SK-N-SH (cell line): ENCODE measurements at regions not wholly inside any gene's neighbourhood (a gene's known extent, or its start where the extent isn't known, plus 50 kb on each side); places are given as distances from the start of the nearest gene placed in this dataset.

Experiments
- CTCF ChIA-PET: fragments of 300-600, 350-600 bp; formaldehyde crosslinking; extraction: SDS; loops from one replicate; lab custom pipeline; 2021; lab: Yijun Ruan, JAX
- POLR2A ChIA-PET: fragments of 350-600 bp; sonication (Branson Sonifier 250); formaldehyde crosslinking; extraction: SDS; loops from one replicate; lab custom pipeline; 2020; ENCODE audit warnings: antibody characterized with exemption, inconsistent platforms; lab: Yijun Ruan, JAX
- DNase-seq: peaks from one replicate; pipeline ENCODE4 v3.0.0; 2012
- H2AFZ ChIP-seq: fragments of 200-600 bp; sonication (generic); 2 replicates; pipeline ENCODE4 v1.8.1; 2016; ENCODE audit warnings: antibody characterized with exemption, mild to moderate bottlenecking, low read depth
- H3F3A ChIP-seq: fragments of 200-600 bp; sonication (generic); replicated peaks from 2 replicates; pipeline ENCODE3; 2016; ENCODE audit warnings: antibody characterized with exemption, mild to moderate bottlenecking; ENCODE audit not compliant: insufficient read depth
- H3K27ac ChIP-seq, 2 experiments: fragments of 200-500 bp in 1 of 2; fragments of 200-600 bp in 1 of 2; sonication (Bioruptor generic) in 1 of 2; sonication (generic), shearing (Covaris generic) in 1 of 2; 2 replicates each; pipeline versions ENCODE4 v1.5.1 to v1.6.1; 2014 to 2016; ENCODE audit warnings: low read depth in 2 of 2, inconsistent platforms in 1 of 2, low read length in 1 of 2, mild to moderate bottlenecking in 1 of 2, mixed read lengths in 1 of 2
- H3K27me3 ChIP-seq: fragments of 200-600 bp; sonication (generic), shearing (Covaris generic); 2 replicates; pipeline ENCODE4 v1.6.1; 2016; ENCODE audit warnings: mixed run types; ENCODE audit not compliant: insufficient read depth
- H3K36me3 ChIP-seq, 2 experiments: fragments of 200-500 bp in 1 of 2; fragments of 200-600 bp in 1 of 2; sonication (Bioruptor generic) in 1 of 2; sonication (generic) in 1 of 2; replicated peaks in 1 of 2; 2 replicates each; pipeline versions ENCODE3 to v1.5.1; 2014 to 2016; ENCODE audit warnings: low read length in 1 of 2, mild to moderate bottlenecking in 1 of 2; ENCODE audit not compliant: insufficient read depth in 2 of 2, control insufficient read depth in 1 of 2
- H3K4me1 ChIP-seq, 2 experiments: fragments of 200-500 bp in 1 of 2; fragments of 200-600 bp in 1 of 2; sonication (Bioruptor generic) in 1 of 2; sonication (generic), shearing (Covaris generic) in 1 of 2; 2 replicates each; pipeline versions ENCODE4 v1.5.1 to v1.6.1; 2014 to 2016; ENCODE audit warnings: low read depth in 1 of 2, low read length in 1 of 2, mixed run types in 1 of 2; ENCODE audit not compliant: insufficient read depth in 2 of 2, control insufficient read depth in 1 of 2
- H3K4me2 ChIP-seq: fragments of 200-600 bp; sonication (generic), shearing (Covaris generic); 2 replicates; pipeline ENCODE4 v1.6.1; 2017; ENCODE audit warnings: mixed run types
- H3K4me3 ChIP-seq, 2 experiments: fragments of 200-500 bp in 1 of 2; fragments of 200-600 bp in 1 of 2; sonication (Bioruptor generic) in 1 of 2; sonication (generic), shearing (Covaris generic) in 1 of 2; 2 replicates each; pipeline versions ENCODE4 v1.5.1 to v1.8.1; 2014 to 2016; ENCODE audit warnings: low read depth in 2 of 2, inconsistent platforms in 1 of 2, low read length in 1 of 2, mild to moderate bottlenecking in 1 of 2, mixed read lengths in 1 of 2, moderate library complexity in 1 of 2
- H3K79me2 ChIP-seq: fragments of 200-600 bp; sonication (generic); 2 replicates; pipeline ENCODE4 v1.8.1; 2017; ENCODE audit warnings: mild to moderate bottlenecking; ENCODE audit not compliant: insufficient read depth
- H3K9ac ChIP-seq: fragments of 200-600 bp; sonication (generic); 2 replicates; pipeline ENCODE4 v1.6.1; 2017; ENCODE audit warnings: mixed run types
- H3K9me2 ChIP-seq: fragments of 200-600 bp; sonication (generic); 2 replicates; pipeline ENCODE4 v1.6.1; 2017; ENCODE audit warnings: mixed run types
- H3K9me3 ChIP-seq: fragments of 200-600 bp; sonication (generic); 2 replicates; pipeline ENCODE4 v1.6.1; 2017; ENCODE audit warnings: mixed run types, mild to moderate bottlenecking, moderate library complexity
- H4K20me1 ChIP-seq: fragments of 200-600 bp; sonication (generic); 2 replicates; pipeline ENCODE4 v1.6.1; 2017; ENCODE audit warnings: mild to moderate bottlenecking, mixed run types; ENCODE audit not compliant: insufficient read depth
- CHD2 ChIP-seq: fragments of 150-350 bp; IDR thresholded peaks from 2 replicates; pipeline ENCODE4 v1.6.1; 2018; ENCODE audit warnings: low read length; ENCODE audit not compliant: partially characterized antibody
- EP300 ChIP-seq, 2 experiments: IDR thresholded peaks; 2 replicates each; pipeline versions ENCODE4 v1.4.0 to v1.6.1; 2012; ENCODE audit warnings: borderline replicate concordance in 1 of 2, low read depth in 1 of 2, low read length in 1 of 2
- FOSL2 ChIP-seq: IDR thresholded peaks from 2 replicates; pipeline ENCODE4 v1.4.0; 2012; ENCODE audit warnings: low read depth, mild to moderate bottlenecking, moderate library complexity, borderline replicate concordance
- FOXJ3 ChIP-seq: sonication (generic); formaldehyde crosslinking; IDR thresholded peaks from 2 replicates; pipeline ENCODE4 v1.5.1; 2020; ENCODE audit warnings: mild to moderate bottlenecking, missing genetic modification reagents
- FOXM1 ChIP-seq: IDR thresholded peaks from 2 replicates; pipeline ENCODE4 v1.4.0; 2012; ENCODE audit warnings: low read depth, mild to moderate bottlenecking
- GABPA ChIP-seq: IDR thresholded peaks from 2 replicates; pipeline ENCODE4 v1.4.0; 2012; ENCODE audit warnings: low read depth, mild to moderate bottlenecking
- GATA2 ChIP-seq: sonication (generic); formaldehyde crosslinking; IDR thresholded peaks from 2 replicates; pipeline ENCODE4 v1.5.0; 2020; ENCODE audit warnings: mild to moderate bottlenecking, missing genetic modification reagents
- MAX ChIP-seq: IDR thresholded peaks from 2 replicates; pipeline ENCODE4 v1.4.0; 2012; ENCODE audit warnings: low read depth
- NFIC ChIP-seq: IDR thresholded peaks from 2 replicates; pipeline ENCODE4 v1.4.0; 2012; ENCODE audit warnings: borderline replicate concordance
- NRF1 ChIP-seq: IDR thresholded peaks from 2 replicates; pipeline ENCODE4 v1.6.1; 2012; ENCODE audit warnings: low read depth, mild to moderate bottlenecking, low read length
- PBX3 ChIP-seq: IDR thresholded peaks from 2 replicates; pipeline ENCODE4; 2012
- POLR2AphosphoS5 ChIP-seq: IDR thresholded peaks from 2 replicates; pipeline ENCODE4 v1.6.1; 2012; ENCODE audit warnings: low read depth, low read length
- RCOR1 ChIP-seq: fragments of 150-350 bp; IDR thresholded peaks from 2 replicates; pipeline ENCODE4 v1.6.1; 2017; ENCODE audit warnings: antibody characterized with exemption, low read length
- RFX5 ChIP-seq: IDR thresholded peaks from 2 replicates; pipeline ENCODE4 v1.6.1; 2012; ENCODE audit warnings: mild to moderate bottlenecking, improper control_type of control experiment, low read length
- RXRA ChIP-seq: IDR thresholded peaks from 2 replicates; pipeline ENCODE4 v1.4.0; 2012; ENCODE audit warnings: low read depth, mild to moderate bottlenecking, borderline replicate concordance
- SMC3 ChIP-seq: IDR thresholded peaks from 2 replicates; pipeline ENCODE4 v1.6.1; 2012; ENCODE audit warnings: low read depth, low read length, improper control_type of control experiment
- USF2 ChIP-seq: fragments of 150-350 bp; IDR thresholded peaks from 2 replicates; pipeline ENCODE4 v1.6.1; 2017; ENCODE audit warnings: antibody characterized with exemption, low read length, low read depth, borderline replicate concordance
- YY1 ChIP-seq: IDR thresholded peaks from 2 replicates; pipeline ENCODE4 v1.4.0; 2012; ENCODE audit warnings: low read depth, mild to moderate bottlenecking
- WGBS: methylation state at CpG from one replicate; pipeline ENCODE4 v1.1.6; 2017; ENCODE audit warnings: low lambda C conversion rate; 5-methylcytosine and 5-hydroxymethylcytosine counted together
- TF ChIP-seq, protein P1 (sequence below): IDR thresholded peaks from 2 replicates; pipeline ENCODE4 v1.4.0; 2012; ENCODE audit warnings: low read depth, borderline replicate concordance

DNA sequence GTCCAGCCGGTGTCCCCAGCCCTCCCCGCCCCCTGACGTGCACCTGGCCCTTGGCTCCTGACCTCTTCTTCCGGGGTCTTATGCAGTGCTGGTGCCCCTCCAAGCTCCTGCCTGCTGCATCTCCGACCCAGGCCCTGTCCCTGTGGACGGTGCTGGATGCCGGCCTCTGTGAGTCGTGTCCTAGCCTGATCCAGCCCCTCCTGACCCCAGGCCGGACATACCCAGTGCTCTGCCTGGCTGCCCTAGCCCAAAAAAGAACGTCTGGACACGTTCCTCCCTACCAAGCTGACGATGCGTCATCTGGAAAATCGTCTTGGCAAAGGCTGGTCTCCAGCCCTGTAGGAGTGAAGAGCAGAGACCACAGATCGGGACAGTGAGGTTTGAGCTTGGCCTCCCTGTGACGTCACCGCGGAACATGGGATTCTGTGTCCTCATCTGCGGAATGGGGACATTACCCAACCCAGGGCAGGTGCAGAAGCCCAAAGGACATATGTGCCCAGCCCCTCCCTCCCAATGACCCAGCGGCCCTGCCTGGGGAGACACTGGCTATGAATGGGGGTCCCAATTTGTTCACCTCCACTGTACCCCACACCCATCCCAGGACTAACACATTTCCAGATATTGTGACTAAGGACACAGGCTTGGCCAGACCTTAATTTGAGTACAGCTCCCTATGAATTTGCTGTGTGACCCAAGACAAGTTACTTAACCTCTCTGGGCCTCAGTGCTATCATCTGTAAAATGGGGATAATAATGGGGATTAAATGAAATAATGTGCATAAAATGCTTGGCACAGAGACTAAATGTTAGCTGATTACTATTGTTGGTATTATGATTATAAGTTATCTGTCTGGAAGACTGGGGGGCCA is 51.0 kb upstream of the BCL11B start:
- ChIA-PET CTCF (interaction anchor here (0.7 to 1.7 kb wide), 2 partner anchors 13 to 33 kb away, joined by 3 to 4 read pairs; no protein-coding TSS in a partner anchor), POLR2A (no interaction called here)
- Histone ChIP-seq H3K4me2 (peak overlapping the region; percentile 44; the same call in 1 of the 2 replicates), H3K9ac (no peak overlapping the region), H3K4me3 (no peak overlapping the region), H3K9me2 (no peaks in the 10 kb centered on the region), H3K27ac (no peak overlapping the region), H3K4me1 (no peaks in the 10 kb centered on the region; a peak in 1 of 4 replicates), H3K9me3 (no peaks in the 10 kb centered on the region), H3K27me3 (peaks cover 35% of the 10 kb centered on the region; the same call in 1 of the 2 replicates), H3K36me3 (no peaks in the 10 kb centered on the region), H4K20me1 (no peaks in the 10 kb centered on the region), H2AFZ (no peak overlapping the region), H3F3A (no peaks in the 10 kb centered on the region), H3K79me2 (no peaks in the 10 kb centered on the region)
- no peak for TF ChIP-seq EP300 (IDR thresholded peaks at IDR 0.05; ENCODE audit: borderline replicate concordance in 1 of 2, low read depth in 1 of 2, low read length in 1 of 2)
- TF ChIP-seq RFX5: no peak
- TF ChIP-seq CHD2: no peak
- TF ChIP-seq PBX3: no peak
- no peak for TF ChIP-seq USF2
- no peak for TF ChIP-seq NFIC
- TF ChIP-seq NRF1: no peak
- TF ChIP-seq RXRA: no peak
- TF ChIP-seq GABPA: no peak
- TF ChIP-seq FOXM1: no peak
- TF ChIP-seq SMC3: no peak
- TF ChIP-seq RCOR1: no peak
- no peak for DNase-seq
- WGBS: 24% methylated on average over 13 of the region's 20 CpGs

GRCh38 chr14:99321955-99322730 is 50.1 kb upstream of the BCL11B start:
- POLR2A ChIA-PET: no interaction called here
- no peak overlapping the region for H3K27ac ChIP-seq
- no peaks in the 10 kb centered on the region for H3K79me2 ChIP-seq
- H3K36me3 ChIP-seq: no peaks in the 10 kb centered on the region
- H2AFZ ChIP-seq: no peak overlapping the region; the same call in 1 of the 2 replicates
- H3K4me1 ChIP-seq: no peaks in the 10 kb centered on the region; a peak in 1 of 4 replicates
- H3K4me2 ChIP-seq: peak overlapping the region; percentile 44
- H3K9me3 ChIP-seq: no peaks in the 10 kb centered on the region
- H4K20me1 ChIP-seq: no peaks in the 10 kb centered on the region
- CTCF ChIA-PET: interaction anchor here (0.5 to 1.7 kb wide), 2 partner anchors 34 to 465 kb away, joined by 3 to 4 read pairs; no protein-coding TSS in a partner anchor
- no peaks in the 10 kb centered on the region for H3F3A ChIP-seq
- WGBS: 21% methylated on average over 8 of the region's 13 CpGs
- H3K9ac ChIP-seq: no peak overlapping the region
- H3K4me3 ChIP-seq: no peak overlapping the region
- H3K9me2 ChIP-seq: no peaks in the 10 kb centered on the region
- peaks cover 35% of the 10 kb centered on the region; the same call in 1 of the 2 replicates for H3K27me3 ChIP-seq
- no peak for DNase-seq
- TF ChIP-seq RFX5 (no peak), FOXJ3 (CRISPR knock-in tag) (no peak), GATA2 (no peak), FOSL2 (no peak), YY1 (no peak), USF2 (no peak), FOXM1 (no peak), RCOR1 (no peak), MAX (no peak), RXRA (no peak), POLR2AphosphoS5 (no peak)
- TF ChIP-seq, protein P1, sequence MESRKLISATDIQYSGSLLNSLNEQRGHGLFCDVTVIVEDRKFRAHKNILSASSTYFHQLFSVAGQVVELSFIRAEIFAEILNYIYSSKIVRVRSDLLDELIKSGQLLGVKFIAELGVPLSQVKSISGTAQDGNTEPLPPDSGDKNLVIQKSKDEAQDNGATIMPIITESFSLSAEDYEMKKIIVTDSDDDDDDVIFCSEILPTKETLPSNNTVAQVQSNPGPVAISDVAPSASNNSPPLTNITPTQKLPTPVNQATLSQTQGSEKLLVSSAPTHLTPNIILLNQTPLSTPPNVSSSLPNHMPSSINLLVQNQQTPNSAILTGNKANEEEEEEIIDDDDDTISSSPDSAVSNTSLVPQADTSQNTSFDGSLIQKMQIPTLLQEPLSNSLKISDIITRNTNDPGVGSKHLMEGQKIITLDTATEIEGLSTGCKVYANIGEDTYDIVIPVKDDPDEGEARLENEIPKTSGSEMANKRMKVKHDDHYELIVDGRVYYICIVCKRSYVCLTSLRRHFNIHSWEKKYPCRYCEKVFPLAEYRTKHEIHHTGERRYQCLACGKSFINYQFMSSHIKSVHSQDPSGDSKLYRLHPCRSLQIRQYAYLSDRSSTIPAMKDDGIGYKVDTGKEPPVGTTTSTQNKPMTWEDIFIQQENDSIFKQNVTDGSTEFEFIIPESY: no peak
